ENCODE measurements at regions not wholly inside any gene's neighbourhood (a gene's known extent, or its start where the extent isn't known, plus 50 kb on each side); places are given as distances from the start of the nearest gene placed in this dataset.

DNA sequence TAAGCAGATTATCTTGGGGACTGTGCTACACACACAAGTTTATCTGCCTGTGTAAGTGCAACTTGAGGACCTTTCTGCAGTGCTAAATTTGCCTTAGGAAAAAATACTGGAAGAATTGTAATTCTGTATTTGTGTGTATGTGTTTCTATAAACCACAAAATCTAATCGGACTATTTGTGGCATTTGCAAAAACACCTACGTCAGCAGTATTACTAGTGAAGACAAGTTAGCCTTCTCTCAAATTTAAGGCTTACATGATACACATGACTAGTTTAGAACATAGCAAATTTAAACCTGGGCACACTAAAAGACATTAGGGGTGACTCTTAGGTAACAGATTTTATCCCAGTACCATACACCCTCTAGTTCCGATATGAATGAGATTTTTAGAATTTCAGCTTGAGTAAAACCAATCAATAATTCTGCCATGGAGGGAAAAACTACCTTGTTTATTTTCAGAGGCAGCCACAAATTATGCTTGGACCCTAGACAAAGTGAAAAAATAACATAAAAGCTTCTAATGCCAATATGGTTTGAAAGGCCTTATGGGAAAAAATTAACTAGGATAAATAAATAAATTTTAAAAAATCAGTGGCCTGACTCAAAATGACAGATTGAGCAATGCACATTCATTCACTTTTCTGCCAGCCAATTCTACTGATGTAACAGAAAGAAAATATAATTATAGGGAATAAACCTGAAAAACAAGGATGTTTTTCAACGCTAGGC lies 176.4 kb downstream of the SNCA start:
- TF ChIP-seq GATA1 (IDR thresholded peaks at IDR 0.05; ENCODE audit: low read depth, low read length) (no peak), POLR2A (IDR thresholded peaks at IDR 0.05; ENCODE audit: low read length) (no peak)

All from erythroblast (primary cell).